Upper lobe of left lung (tissue), 4 donors: ENCODE measurements at regions not wholly inside any gene's neighbourhood (a gene's known extent, or its start where the extent isn't known, plus 50 kb on each side); places are given as distances from the start of the nearest gene placed in this dataset.

Source experiments
- CTCF ChIP-seq, 6 experiments: fragments of 450-650 bp in 4 of 6; fragments of 200-600 bp in 2 of 6; sonication (generic) in 2 of 6; IDR thresholded peaks; one replicate each; pipeline ENCODE4 v1.5.1; 2016 to 2019; ENCODE audit warnings: antibody characterized with exemption in 6 of 6
- POLR2A ChIP-seq, 4 donors: fragments of 450-650 bp; IDR thresholded peaks; one replicate each; pipeline ENCODE4 v1.5.1; 2016 to 2017; ENCODE audit warnings: antibody characterized with exemption in 4 of 4, mild to moderate bottlenecking in 2 of 4
- POLR2AphosphoS5 ChIP-seq, 2 donors: sonication (generic); formaldehyde crosslinking; IDR thresholded peaks; one replicate each; pipeline ENCODE4 v1.5.1; 2017; ENCODE audit warnings: antibody characterized with exemption in 2 of 2

GRCh38 chr2:219701847-219702634 lies 74.6 kb downstream of the SLC4A3 start:
- no peak for TF ChIP-seq POLR2A (IDR thresholded peaks at IDR 0.05)
- no peak for TF ChIP-seq CTCF (IDR thresholded peaks at IDR 0.05)
- TF ChIP-seq POLR2AphosphoS5 (IDR thresholded peaks at IDR 0.05) = no peak
